ENCODE measurements at regions not wholly inside any gene's neighbourhood (a gene's known extent, or its start where the extent isn't known, plus 50 kb on each side); places are given as distances from the start of the nearest gene placed in this dataset.

GRCh38 chr6:165745492-165745891 is 82.5 kb upstream of the PDE10A start:
- TF ChIP-seq POLR2A (IDR thresholded peaks at IDR 0.05), result no peak
- no peak for TF ChIP-seq CTCF (IDR thresholded peaks at IDR 0.05 in 4 of 5, conservative IDR thresholded peaks at IDR 0.05 in 1 of 5)

All from gastrocnemius medialis (tissue), 4 donors.